HepG2 (cell line): ENCODE measurements at regions not wholly inside any gene's neighbourhood (a gene's known extent, or its start where the extent isn't known, plus 50 kb on each side); places are given as distances from the start of the nearest gene placed in this dataset.

ENCODE experiments used
- CTCF ChIP-seq: sonication (generic); formaldehyde crosslinking; IDR thresholded peaks from 2 replicates; pipeline ENCODE4 v1.5.0; 2020; ENCODE audit warnings: mild to moderate bottlenecking, missing genetic modification reagents, moderate library complexity
- USF2 ChIP-seq, 2 experiments: sonication (generic) in 1 of 2; formaldehyde crosslinking in 1 of 2; IDR thresholded peaks; 2 replicates each; pipeline versions ENCODE4 v1.5.1 to v1.6.1; 2011 to 2020; ENCODE audit warnings: borderline replicate concordance in 1 of 2, low read depth in 1 of 2, low read length in 1 of 2, mild to moderate bottlenecking in 1 of 2, missing genetic modification reagents in 1 of 2, moderate library complexity in 1 of 2

- TF ChIP-seq CTCF (no peak), USF2 (IDR thresholded peaks at IDR 0.05; ENCODE audit: low read depth, low read length) (no peak), USF2 (CRISPR knock-in tag; IDR thresholded peaks at IDR 0.05; ENCODE audit: borderline replicate concordance) (no peak)
Observed at GRCh38 chr22:46038174-46038487, 61.2 kb upstream of the WNT7B start.
